ENCODE measurements at regions not wholly inside any gene's neighbourhood (a gene's known extent, or its start where the extent isn't known, plus 50 kb on each side); places are given as distances from the start of the nearest gene placed in this dataset.
A peak's percentile ranks its signal among the peaks of the same experiment; 100 is the strongest.
"Not testable (repeated sequence)": the region's sequence is repeated elsewhere in the genome, so short reads cannot be mapped to it uniquely, and the experiment has no call there.

- DNase-seq, result no peak
- in situ Hi-C loops (cut with HindIII; ENCODE audit: low pct_ligation_motif_present, low pct_unique_long_range_greater_than_20kb, low sequenced_read_pairs), result no loop called here
These were observed 60.6 kb upstream of the EMB start for GRCh38 chr5:50501491-50502228.

- in situ Hi-C loops (cut with HindIII; ENCODE audit: low pct_ligation_motif_present, low pct_unique_long_range_greater_than_20kb, low sequenced_read_pairs); DNase-seq: not testable (repeated sequence)
These were observed 72.0 kb upstream of the EMB start for GRCh38 chr5:50513028-50513457.

- in situ Hi-C loops (cut with HindIII; ENCODE audit: low pct_ligation_motif_present, low pct_unique_long_range_greater_than_20kb, low sequenced_read_pairs); DNase-seq: not testable (repeated sequence)
These were observed 80.0 kb upstream of the EMB start for GRCh38 chr5:50521060-50521459.

GRCh38 chr5:50527514-50528060, 86.5 kb upstream of the EMB start:
- DNase-seq, result peak; percentile 32
- in situ Hi-C loops (cut with HindIII; ENCODE audit: low pct_ligation_motif_present, low pct_unique_long_range_greater_than_20kb, low sequenced_read_pairs), result not testable (repeated sequence)

DNA sequence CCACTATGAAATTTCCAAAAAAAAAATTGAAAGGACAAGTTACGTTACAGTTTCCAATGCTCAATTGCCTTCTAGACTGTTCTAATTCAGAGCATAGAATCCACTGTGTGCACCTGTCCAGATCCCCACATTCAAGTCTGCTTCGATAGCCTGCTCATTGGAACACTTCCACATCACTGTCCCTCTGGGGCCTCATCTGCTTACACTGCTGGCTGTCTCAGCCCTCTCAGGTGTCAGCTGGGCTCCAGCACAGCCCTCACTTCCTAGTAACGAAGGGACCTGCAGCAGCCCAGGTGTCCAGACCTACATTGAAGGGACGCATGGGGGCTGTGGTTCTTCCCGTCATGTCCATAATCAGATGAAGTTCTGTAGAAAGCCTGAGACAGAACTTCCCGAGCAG, 94.3 kb upstream of the EMB start:
- no peak for DNase-seq
- in situ Hi-C loops (cut with HindIII; ENCODE audit: low pct_ligation_motif_present, low pct_unique_long_range_greater_than_20kb, low sequenced_read_pairs), result no loop called here

DNA sequence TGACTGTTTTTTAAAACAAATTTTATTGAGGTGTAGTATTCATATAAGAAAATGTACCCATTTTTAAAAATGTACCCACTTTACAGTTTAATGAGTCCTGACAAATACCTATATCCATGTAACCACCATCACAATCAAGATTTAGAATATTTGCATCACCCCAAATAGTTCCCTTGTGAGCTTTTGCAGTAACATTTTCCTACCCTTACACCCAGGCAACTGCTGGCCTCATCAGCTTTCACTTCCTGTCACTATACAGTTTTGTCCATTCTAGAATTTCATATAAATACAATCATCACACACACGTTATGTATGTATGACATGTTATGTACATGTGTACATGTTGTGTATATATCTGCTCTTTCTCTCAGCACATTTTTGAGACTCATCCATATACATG, 96.4 kb upstream of the EMB start:
- in situ Hi-C loops (cut with HindIII; ENCODE audit: low pct_ligation_motif_present, low pct_unique_long_range_greater_than_20kb, low sequenced_read_pairs); DNase-seq: not testable (repeated sequence)

- in situ Hi-C loops (cut with HindIII; ENCODE audit: low pct_ligation_motif_present, low pct_unique_long_range_greater_than_20kb, low sequenced_read_pairs), result no loop called here
- no peak for DNase-seq
These were observed 106.2 kb upstream of the EMB start for GRCh38 chr5:50547303-50547702.

DNA sequence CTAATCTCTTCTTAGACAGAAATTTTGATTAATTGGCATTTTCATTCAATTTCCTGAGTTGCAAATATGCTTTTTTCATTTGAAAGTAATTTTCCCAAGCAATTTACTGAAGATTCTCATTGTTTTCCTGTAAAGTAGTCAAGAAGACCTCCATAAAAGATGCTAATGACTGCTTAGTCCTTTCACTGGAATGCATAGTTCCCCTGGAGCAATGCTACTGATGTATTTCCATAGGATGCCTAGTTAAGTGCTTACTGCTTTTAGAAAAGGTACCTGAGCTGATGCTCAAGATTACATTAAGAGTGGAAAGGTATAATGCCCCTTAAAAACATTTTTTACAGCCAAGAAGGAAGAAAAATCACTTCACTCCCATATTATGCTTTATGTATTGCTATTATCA, 109.2 kb upstream of the EMB start:
- DNase-seq, result no peak
- in situ Hi-C loops (cut with HindIII; ENCODE audit: low pct_ligation_motif_present, low pct_unique_long_range_greater_than_20kb, low sequenced_read_pairs), result no loop called here

- in situ Hi-C loops (cut with HindIII; ENCODE audit: low pct_ligation_motif_present, low pct_unique_long_range_greater_than_20kb, low sequenced_read_pairs), result no loop called here
- no peak for DNase-seq
These were observed 109.9 kb upstream of the EMB start for GRCh38 chr5:50550993-50551392.

- DNase-seq, result peak; percentile 12
- in situ Hi-C loops (cut with HindIII; ENCODE audit: low pct_ligation_motif_present, low pct_unique_long_range_greater_than_20kb, low sequenced_read_pairs), result no loop called here
These were observed 112.5 kb upstream of the EMB start for GRCh38 chr5:50553560-50553984.

GRCh38 chr5:50558640-50559039, 107.8 kb upstream of the PARP8 start:
- DNase-seq; in situ Hi-C loops (cut with HindIII; ENCODE audit: low pct_ligation_motif_present, low pct_unique_long_range_greater_than_20kb, low sequenced_read_pairs): not testable (repeated sequence)

- in situ Hi-C loops (cut with HindIII; ENCODE audit: low pct_ligation_motif_present, low pct_unique_long_range_greater_than_20kb, low sequenced_read_pairs), result no loop called here
- no peak for DNase-seq
These were observed 106.5 kb upstream of the PARP8 start for GRCh38 chr5:50559955-50560354.

GRCh38 chr5:50562694-50563093, 103.7 kb upstream of the PARP8 start:
- DNase-seq, result no peak
- in situ Hi-C loops (cut with HindIII; ENCODE audit: low pct_ligation_motif_present, low pct_unique_long_range_greater_than_20kb, low sequenced_read_pairs), result no loop called here

GRCh38 chr5:50564079-50564478, 102.4 kb upstream of the PARP8 start:
- no peak for DNase-seq
- in situ Hi-C loops (cut with HindIII; ENCODE audit: low pct_ligation_motif_present, low pct_unique_long_range_greater_than_20kb, low sequenced_read_pairs), result no loop called here

- no peak for DNase-seq
- in situ Hi-C loops (cut with HindIII; ENCODE audit: low pct_ligation_motif_present, low pct_unique_long_range_greater_than_20kb, low sequenced_read_pairs), result no loop called here
These were observed 101.9 kb upstream of the PARP8 start for GRCh38 chr5:50564558-50564957.

DNA sequence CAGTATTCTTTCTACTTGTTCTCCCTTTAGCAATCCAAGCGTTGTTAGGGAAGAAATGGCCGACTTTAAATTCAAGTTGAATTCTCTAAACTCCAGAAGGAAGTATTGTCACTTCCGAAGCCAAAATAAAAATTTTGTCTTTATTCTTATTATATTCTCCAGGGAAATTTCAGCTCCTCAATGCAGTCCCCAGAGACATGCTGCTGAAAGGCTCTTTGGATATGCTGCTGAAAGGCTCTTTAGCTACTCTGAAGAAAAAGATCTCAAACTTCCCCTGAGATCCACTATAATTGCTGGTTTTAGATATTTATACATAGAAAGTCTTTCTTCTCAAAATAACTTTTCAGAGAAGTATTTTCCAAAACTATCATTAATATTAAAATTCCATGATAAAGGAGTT, 92.3 kb upstream of the PARP8 start:
- in situ Hi-C loops (cut with HindIII; ENCODE audit: low pct_ligation_motif_present, low pct_unique_long_range_greater_than_20kb, low sequenced_read_pairs), result no loop called here

DNA sequence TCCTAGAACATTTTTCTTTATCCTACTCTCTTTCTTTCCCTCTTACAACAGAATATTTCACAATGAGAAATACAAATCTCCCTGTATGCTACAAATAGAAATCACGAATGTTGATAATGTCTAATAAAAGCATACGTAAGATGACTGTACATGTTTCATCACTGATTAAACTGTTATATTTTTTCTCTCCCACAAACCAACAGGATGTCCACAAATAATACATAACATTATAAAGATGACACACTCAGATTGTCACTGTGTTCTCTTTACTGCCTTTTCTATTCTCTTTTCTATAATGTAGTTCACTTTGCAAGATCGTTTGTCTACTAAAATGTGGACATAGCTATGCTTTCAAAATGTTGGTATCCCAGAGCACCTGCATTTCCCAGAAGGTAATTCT, 90.7 kb upstream of the PARP8 start:
- in situ Hi-C loops (cut with HindIII; ENCODE audit: low pct_ligation_motif_present, low pct_unique_long_range_greater_than_20kb, low sequenced_read_pairs), result no loop called here
- no peak for DNase-seq

More for the DNA sequence above, 92.3 kb upstream of the PARP8 start:
- no peak for DNase-seq

- in situ Hi-C loops (cut with HindIII; ENCODE audit: low pct_ligation_motif_present, low pct_unique_long_range_greater_than_20kb, low sequenced_read_pairs), result no loop called here
- DNase-seq, result no peak
These were observed 90.2 kb upstream of the PARP8 start for GRCh38 chr5:50576265-50576664.

DNA sequence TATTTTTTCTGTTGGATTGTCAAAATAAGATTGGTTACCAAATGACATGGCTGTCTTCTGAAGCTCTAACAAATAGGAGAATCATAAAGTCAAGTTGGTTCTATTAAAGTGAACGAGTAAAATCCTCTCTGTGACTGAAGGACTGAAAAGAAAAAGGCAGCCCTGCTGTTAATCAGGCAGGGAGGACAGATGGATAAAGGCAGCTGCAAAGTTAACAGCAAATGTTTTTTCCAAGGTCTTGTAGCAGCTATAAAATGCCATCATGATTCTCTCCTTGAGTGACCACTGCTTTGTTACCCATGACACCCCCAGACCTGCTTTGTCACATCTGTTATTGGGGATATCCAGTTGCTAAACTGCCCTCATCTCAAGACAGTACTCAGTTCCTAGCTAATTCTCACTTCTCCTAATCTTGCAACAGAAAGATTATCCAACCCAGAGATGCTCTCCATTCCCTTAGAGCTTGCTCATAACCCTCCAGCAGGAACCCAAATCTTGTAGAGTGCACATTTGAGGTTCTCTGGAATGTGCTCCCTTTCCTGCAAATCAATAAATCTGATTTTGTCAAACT, 89.7 kb upstream of the PARP8 start:
- no peak for DNase-seq
- in situ Hi-C loops (cut with HindIII; ENCODE audit: low pct_ligation_motif_present, low pct_unique_long_range_greater_than_20kb, low sequenced_read_pairs), result no loop called here

DNA sequence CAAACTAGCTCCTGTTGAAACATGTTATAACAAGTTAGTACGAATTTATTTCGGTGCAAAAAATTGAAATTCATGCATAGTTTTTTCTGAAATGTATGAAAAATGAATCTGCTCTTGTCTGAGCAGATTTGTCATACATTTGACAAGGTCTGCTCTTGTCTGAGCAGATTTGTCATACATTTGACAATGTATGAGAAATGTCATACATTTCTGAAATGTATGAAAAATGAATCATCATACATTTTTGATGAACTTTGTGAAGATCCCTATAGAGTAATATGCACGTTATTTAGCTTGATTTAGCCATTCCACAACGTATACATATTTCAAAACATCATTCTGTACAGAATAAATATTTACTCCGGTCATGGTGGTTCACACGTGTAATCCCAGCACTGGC, 85.9 kb upstream of the PARP8 start:
- in situ Hi-C loops (cut with HindIII; ENCODE audit: low pct_ligation_motif_present, low pct_unique_long_range_greater_than_20kb, low sequenced_read_pairs), result no loop called here
- no peak for DNase-seq
